Testis (tissue), 2 donors: ENCODE measurements at regions not wholly inside any gene's neighbourhood (a gene's known extent, or its start where the extent isn't known, plus 50 kb on each side); places are given as distances from the start of the nearest gene placed in this dataset.

ENCODE experiments used
- DNase-seq: peaks from one replicate; pipeline ENCODE4 v3.0.0-alpha.2; 2019
- H3K27ac ChIP-seq, 2 donors: fragments of 200-600 bp; sonication (generic); one replicate each; pipeline ENCODE4 v1.5.1; 2019
- H3K27me3 ChIP-seq: fragments of 200-600 bp; sonication (generic); one replicate; pipeline ENCODE4 v1.5.1; 2019
- H3K36me3 ChIP-seq: fragments of 200-600 bp; sonication (generic); one replicate; pipeline ENCODE4 v1.5.1; 2017; ENCODE audit warnings: low read depth; ENCODE audit errors: missing control alignments
- H3K4me1 ChIP-seq: fragments of 200-600 bp; sonication (generic); one replicate; pipeline ENCODE4 v1.5.1; 2019
- H3K4me3 ChIP-seq, 2 donors: fragments of 200-600 bp; sonication (generic); one replicate each; pipeline ENCODE4 v1.5.1; 2017 to 2019
- H3K9me3 ChIP-seq: fragments of 200-600 bp; sonication (generic); one replicate; pipeline ENCODE4 v1.5.1; 2017
- CTCF ChIP-seq, 3 experiments: fragments of 450-650 bp in 2 of 3; fragments of 200-600 bp in 1 of 3; sonication (generic) in 1 of 3; IDR thresholded peaks; one replicate each; pipeline ENCODE4 v1.5.1; 2016 to 2019; ENCODE audit warnings: antibody characterized with exemption in 3 of 3, mild to moderate bottlenecking in 2 of 3, moderate library complexity in 1 of 3
- POLR2A ChIP-seq: fragments of 450-650 bp; IDR thresholded peaks from one replicate; pipeline ENCODE4 v1.6.1; 2017; ENCODE audit warnings: antibody characterized with exemption, mild to moderate bottlenecking, moderate library complexity
- WGBS, 2 donors: methylation state at CpG; one replicate each; pipeline ENCODE4 v1.1.5; 2018; 5-methylcytosine and 5-hydroxymethylcytosine counted together
- intact Hi-C: fragments of 100-400 bp; cut with DNase I; formaldehyde crosslinking; loops from one replicate; pipeline ENCODE4 v1.15.1; 2023; ENCODE audit warnings: low total_unique reads

GRCh38 chr1:29827801-29828525 lies 591.6 kb downstream of the PTPRU start:
- DNase-seq: no peak
- H3K4me3 ChIP-seq: no peak overlapping the region
- H3K27me3 ChIP-seq: no peaks in the 10 kb centered on the region
- intact Hi-C loops: no loop called here
- H3K9me3 ChIP-seq: no peaks in the 10 kb centered on the region
- no peak overlapping the region for H3K27ac ChIP-seq
- no peak for TF ChIP-seq CTCF (IDR thresholded peaks at IDR 0.05)
- TF ChIP-seq POLR2A: no peak
- no peaks in the 10 kb centered on the region for H3K4me1 ChIP-seq
- 78 to 91% methylated on average over 7 of the region's 7 CpGs for WGBS, 2 donors
- no peaks in the 10 kb centered on the region for H3K36me3 ChIP-seq

DNA sequence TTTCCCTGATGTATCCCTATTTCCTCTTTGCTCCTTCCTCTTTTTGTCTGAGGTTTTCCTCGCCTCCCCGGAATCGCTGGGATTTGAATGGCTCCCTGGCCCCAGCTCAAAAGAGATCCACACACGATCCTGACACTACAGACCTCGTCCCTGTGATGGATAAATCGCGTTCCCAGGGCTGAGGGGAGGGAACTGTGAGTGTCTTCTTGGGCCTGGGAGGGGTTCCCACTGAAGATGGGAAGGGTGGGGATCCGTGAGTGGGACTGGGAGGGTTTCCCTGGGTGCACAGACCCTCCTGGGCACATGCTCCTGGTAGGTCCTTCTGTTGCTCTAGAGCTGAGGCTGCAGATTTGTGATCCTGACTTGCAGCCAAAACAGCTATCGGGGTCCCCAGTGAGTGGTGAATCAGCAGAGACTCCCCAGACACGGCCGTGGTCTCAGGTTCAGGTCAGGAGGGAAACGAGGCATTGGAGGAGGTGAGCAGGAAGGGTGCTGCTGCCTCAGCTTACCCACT lies 591.0 kb downstream of the PTPRU start:
- no peak overlapping the region for H3K27ac ChIP-seq
- H3K36me3 ChIP-seq: no peaks in the 10 kb centered on the region
- TF ChIP-seq CTCF (IDR thresholded peaks at IDR 0.05) (no peak), POLR2A (no peak)
- intact Hi-C loops: no loop called here
- DNase-seq: no peak
- H3K27me3 ChIP-seq: no peaks in the 10 kb centered on the region
- no peaks in the 10 kb centered on the region for H3K4me1 ChIP-seq
- no peak overlapping the region for H3K4me3 ChIP-seq
- H3K9me3 ChIP-seq: no peaks in the 10 kb centered on the region
- 74 to 83% methylated on average over 11 to 12 of the region's 12 CpGs for WGBS, 2 donors

GRCh38 chr1:29826646-29827045 lies 590.3 kb downstream of the PTPRU start:
- no peak overlapping the region for H3K4me3 ChIP-seq
- DNase-seq: no peak
- no peaks in the 10 kb centered on the region for H3K9me3 ChIP-seq
- no peaks in the 10 kb centered on the region for H3K4me1 ChIP-seq
- H3K27ac ChIP-seq: no peak overlapping the region
- H3K36me3 ChIP-seq: no peaks in the 10 kb centered on the region
- no peaks in the 10 kb centered on the region for H3K27me3 ChIP-seq
- intact Hi-C loops: no loop called here
- WGBS, 2 donors: 64 to 68% methylated on average over 5 of the region's 5 CpGs
- no peak for TF ChIP-seq CTCF (IDR thresholded peaks at IDR 0.05)
- no peak for TF ChIP-seq POLR2A

DNA sequence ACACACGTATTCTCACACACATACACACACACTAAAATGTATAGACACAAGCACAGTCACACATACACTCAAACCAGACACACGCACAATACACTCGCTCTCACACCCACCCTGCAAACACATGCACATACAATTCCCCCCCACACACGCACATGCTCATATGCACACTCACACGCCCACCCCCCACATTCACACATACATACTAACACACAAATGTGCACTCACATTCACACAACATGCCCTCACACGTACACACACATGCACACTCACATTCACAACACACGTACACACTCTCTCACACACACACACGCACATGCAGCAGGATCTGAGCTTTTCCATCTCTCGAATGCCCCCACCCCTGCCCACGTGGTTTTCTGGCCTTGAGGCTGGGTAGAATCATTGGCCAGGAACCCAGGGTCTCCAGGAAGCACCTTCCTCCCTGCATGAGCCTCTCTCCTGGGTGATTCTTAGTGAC lies 589.7 kb downstream of the PTPRU start:
- Histone ChIP-seq H3K4me3 (no peak overlapping the region), H3K4me1 (no peaks in the 10 kb centered on the region), H3K36me3 (no peaks in the 10 kb centered on the region), H3K9me3 (no peaks in the 10 kb centered on the region), H3K27me3 (no peaks in the 10 kb centered on the region), H3K27ac (no peak overlapping the region)
- intact Hi-C loops: no loop called here
- DNase-seq: no peak
- 50 to 61% methylated on average over 10 of the region's 10 CpGs for WGBS, 2 donors
- TF ChIP-seq CTCF (IDR thresholded peaks at IDR 0.05): no peak
- TF ChIP-seq POLR2A: no peak
